Dermis blood vessel endothelial cell (primary cell): ENCODE measurements at regions not wholly inside any gene's neighbourhood (a gene's known extent, or its start where the extent isn't known, plus 50 kb on each side); places are given as distances from the start of the nearest gene placed in this dataset.

Experiments used
- DNase-seq: peaks from one replicate; pipeline ENCODE4 v3.0.0; 2010

DNA sequence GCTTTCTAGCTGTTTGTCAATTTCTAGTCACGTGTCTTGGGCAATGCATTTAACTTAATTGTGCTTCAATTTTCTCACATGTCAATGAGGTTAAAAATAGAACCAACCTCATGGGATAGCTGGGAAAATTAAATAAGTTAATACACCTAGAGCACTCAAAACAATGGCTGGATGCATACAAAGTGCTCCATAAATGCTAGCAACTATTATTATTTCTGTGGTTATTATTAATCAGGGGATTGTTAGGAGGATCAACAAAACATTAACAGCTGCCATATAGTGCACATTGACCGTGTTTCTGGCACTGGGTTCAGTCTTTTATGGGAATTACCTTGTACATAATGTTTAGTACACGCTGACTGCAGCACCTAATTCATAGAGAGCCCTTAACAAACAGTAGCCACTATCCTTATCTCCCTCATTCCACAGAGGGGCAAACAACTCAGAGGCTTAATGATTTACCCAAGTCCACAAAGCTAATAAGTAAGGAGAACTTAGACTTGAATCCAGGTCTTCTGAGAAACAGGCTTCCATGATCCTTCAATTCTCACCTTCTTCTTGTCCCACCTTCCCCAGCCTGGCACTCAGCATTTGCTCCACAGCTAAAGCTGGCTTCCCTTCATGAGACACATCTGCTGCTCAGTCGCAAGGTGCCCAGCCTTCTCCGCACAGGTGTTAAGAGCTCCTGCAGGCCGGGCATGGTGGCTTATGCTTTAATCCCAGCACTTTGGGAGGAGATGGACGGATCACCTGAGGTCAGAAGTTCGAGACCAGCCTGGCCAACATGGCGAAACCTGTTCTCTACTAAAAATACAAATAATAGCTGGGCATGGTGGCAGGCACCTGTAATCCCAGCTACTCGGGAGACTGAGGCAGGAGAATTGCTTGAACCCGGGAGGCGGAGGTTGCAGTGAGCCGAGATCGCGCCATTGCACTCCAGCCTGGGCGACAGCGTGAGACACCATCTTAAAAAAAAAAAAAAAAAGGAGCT, 137.4 kb upstream of the ABCA1 start:
- no peak for DNase-seq

DNA sequence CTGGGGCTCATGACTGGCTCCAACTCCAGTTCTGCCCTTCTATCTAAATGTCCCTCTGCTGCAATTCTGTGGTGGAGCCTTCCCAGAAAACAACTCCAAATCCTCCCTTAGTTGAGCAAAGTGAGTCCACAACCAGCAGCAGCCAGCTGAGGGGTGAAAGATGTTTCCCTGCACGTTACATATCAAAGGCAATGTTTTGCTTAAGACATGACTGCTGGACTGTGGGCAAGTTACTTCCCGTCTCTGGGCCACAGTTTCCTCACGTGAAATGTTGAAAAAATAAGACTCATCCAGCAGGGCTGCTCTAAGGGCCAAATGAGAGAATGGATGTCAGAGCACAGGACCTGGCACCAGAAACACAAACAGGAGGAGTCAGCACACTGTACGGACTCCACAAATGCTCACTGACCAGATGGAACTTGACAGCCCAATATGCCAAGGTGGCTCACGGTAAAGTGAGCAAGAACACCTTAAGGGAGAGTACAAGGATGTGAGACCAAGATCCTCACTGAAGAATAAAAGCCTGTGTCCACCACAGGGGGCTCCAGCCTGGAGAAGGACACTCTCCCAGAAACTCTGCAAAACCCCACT, 138.4 kb upstream of the ABCA1 start:
- DNase-seq = no peak

DNA sequence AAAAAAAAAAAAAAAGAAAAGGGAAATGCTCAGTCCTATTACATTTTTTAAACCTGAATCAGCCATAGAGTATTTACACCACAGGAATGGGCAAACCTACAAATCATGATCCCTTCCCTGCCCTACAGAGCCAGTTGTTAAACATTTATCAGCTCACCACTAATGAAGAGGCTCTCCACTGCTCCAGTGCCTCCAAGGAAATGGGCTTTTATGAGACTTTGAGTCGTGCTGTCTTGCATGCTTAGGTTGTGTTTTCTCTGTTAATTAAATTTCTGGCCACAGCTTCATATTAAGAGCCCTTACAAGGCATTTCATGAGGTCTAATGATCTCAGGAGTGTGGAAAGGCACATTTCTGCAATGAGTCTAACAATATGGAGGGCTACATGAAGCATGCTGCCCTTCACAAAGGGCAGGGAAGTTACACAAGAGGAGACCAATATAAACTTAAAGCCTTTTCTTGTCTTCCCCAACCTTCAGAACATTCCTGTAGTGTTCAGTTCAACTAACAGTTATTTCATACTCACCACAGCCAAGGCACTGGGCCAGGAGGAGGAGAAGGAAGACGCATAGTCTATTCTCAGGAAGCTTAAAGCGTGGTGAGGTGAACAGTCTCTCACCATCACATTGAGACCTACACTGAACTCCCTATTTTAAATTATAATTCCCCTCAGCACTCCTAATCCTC, 140.1 kb upstream of the ABCA1 start:
- no peak for DNase-seq

DNA sequence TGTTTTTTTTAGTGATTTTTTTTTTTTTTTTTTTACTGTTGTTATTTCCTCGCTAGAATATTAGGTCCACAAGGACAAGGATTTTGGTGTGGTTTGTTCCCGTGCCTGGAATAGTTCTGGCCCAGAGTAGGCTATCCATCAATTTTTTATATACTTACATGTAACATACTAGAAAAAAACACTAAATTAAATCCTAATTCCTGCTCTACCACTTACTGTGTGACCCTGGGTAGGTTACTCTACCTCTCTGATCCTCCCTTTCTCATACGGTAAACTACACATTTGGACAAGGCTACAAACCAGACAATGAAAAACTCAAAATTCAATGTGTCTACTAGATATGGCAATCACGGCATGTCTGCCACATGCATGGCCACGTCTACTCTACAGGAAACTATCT, 141.3 kb upstream of the ABCA1 start:
- no peak for DNase-seq

DNA sequence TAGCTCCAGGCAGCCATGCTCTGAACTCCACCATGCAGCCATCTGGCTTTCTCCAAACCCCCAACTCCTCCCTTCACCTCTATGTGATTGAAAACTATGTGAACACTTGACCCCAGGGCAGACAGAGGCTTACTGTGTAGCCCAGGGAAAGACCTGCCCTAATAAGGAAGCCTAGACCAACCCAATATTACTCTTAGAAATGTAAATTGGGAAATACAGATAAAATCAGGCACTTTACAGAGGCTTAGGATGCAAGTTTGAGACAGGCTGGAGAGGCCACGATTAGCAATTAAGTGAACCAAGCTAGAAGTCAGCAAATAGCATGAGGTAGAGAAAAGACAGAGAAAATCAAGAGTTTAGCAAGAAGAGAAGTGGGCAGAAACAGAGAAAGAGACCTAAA, 141.7 kb upstream of the ABCA1 start:
- no peak for DNase-seq

DNA sequence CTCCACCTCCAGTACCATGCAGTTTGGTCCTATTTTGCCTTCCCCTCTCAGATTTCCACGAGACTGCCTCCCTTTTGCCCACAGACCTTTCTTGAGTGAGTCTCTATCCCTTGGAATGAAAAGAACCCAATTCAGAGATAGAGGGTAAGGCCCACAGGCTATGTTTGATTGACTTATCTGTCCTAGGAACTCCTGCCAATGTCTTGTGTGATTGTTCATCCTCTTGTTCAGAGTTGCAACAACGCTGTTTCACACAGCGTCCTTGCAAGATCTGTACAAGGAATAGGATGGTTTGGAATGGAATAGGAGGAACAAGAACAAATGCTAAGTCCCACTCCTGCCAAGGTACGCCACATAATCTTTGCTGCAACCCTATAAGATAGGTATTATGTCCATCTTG, 142.2 kb upstream of the ABCA1 start:
- no peak for DNase-seq

DNA sequence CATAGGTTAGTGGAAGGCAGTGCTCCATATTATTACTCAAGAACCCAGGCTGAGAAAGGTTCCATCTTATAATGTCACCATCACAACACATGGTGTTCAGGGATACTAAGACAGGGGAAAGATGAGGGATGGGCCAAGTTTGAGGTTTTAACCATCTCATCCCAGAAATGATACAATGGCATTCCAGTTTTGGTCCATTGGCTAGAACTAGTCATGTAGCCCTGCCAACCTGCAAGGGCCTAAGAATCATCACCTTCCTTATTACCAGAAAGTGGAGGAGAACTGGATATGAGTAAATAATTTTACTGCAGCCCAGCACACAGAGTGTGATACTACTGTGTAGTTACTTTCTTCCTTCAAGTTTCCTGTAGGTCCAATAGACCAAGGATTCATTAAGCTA, 144.5 kb upstream of the ABCA1 start:
- DNase-seq = no peak

DNA sequence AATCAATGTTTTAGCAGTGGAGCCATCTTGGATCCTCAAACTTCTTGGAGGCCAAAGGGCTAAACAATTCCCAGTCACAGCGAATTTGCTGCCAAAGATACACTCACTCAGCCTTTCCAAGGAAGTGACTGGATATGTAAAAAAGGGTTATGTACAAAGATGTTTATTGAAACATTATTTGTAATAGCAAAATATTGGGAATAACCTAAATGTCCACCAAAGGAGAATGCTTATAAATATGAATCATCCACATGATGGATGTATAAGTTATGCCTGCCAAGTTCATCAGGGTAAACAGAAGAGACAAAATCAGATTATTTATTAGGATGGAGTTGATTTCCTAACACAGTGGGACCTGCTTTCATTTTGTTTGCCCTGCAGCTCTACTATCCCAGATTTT, 145.2 kb upstream of the ABCA1 start:
- no peak for DNase-seq

DNA sequence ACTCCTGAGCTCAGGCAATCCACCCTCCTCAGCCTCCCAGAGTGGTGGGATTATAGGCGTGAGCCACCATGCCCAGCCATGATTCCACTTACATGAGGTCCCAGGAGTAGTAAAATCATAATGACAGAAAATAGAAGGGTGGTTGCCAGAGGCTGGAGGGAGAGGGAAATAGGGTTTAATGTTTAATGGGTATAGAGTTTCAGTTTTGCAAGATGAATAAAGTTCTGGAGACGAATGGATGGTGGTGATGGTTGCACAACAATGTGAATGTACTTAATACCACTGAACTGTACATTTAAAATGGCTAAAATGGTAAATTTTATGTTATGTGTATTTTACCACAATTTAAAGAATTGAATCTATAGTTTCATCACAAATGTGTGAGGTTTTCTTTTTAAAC, 146.5 kb upstream of the ABCA1 start:
- DNase-seq = no peak

DNA sequence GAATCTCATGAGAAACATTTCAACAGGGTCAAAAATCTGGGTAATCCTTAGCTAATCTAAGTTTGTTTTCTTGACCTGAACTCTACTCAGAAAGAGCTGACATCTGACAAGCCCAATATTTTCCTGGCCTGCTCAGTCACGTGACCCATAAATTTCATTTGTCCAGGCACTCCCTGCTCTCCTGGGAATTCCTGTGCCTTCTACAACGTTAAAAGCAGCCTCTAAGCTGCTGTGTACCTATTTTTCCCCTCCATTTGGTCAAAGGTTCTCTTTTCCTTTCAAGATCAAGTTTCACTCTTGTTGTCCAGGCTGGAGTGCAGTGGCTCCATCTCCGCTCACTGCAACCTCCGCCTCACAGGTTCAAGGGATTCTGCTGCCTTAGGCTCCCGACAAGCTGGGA, 148.8 kb upstream of the ABCA1 start:
- no peak for DNase-seq

DNA sequence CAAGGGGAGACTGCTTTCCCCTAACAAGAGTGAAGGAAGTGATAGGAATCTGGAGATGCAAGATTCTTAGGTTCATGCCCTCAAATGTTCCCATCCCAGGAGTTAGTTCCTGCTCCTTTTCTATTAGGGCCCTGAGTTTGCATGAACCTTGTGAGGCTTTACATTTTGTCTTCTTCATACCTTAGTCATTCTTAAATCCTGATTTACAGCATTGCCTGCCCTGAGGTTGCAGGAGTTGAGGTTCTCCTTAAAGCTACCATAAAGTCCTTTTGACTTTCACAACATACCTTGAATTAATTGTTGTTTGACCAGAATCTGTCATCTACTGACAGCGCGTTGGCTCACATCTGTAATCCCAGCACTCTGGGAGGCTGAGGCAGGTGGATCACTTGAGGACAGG, 151.5 kb upstream of the ABCA1 start:
- no peak for DNase-seq

DNA sequence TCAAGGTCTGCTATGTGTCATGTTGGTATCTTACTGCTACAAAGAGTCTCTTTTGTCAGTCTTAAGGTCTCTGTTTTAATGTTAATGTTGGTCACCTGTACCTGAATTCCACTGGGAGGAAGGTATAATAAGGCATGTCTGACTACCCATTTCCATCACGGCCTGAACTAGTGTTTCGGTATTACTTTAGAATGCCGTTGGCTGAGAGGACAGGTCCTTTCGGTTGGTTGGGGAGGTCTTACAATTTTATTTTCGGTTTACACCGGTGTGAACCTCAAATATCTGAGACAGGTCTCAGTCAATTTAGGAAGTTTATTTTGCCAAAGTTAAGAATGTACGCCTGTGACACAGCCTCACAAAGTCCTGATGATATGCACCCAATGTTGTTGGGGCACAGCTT, 154.9 kb upstream of the ABCA1 start:
- DNase-seq = no peak

DNA sequence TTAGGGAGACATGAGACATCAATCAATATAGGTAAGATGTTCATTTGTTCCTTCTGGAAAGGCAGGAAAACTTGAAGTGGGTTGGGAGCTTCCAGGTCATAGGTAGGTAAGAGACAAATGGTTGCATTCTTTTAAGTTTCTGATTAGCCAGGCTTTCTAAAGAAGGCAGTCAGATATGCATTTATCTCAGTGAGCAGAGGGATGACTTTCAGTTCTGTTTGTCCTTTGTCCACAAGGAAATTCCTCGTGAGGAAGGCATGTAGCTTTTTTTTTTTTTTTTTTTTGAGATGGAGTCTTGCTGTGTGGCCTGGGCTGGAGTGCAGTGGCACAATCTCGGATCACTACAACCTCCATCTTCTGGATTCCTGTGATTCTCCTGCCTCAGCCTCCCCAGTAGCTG, 155.3 kb upstream of the ABCA1 start:
- no peak for DNase-seq

DNA sequence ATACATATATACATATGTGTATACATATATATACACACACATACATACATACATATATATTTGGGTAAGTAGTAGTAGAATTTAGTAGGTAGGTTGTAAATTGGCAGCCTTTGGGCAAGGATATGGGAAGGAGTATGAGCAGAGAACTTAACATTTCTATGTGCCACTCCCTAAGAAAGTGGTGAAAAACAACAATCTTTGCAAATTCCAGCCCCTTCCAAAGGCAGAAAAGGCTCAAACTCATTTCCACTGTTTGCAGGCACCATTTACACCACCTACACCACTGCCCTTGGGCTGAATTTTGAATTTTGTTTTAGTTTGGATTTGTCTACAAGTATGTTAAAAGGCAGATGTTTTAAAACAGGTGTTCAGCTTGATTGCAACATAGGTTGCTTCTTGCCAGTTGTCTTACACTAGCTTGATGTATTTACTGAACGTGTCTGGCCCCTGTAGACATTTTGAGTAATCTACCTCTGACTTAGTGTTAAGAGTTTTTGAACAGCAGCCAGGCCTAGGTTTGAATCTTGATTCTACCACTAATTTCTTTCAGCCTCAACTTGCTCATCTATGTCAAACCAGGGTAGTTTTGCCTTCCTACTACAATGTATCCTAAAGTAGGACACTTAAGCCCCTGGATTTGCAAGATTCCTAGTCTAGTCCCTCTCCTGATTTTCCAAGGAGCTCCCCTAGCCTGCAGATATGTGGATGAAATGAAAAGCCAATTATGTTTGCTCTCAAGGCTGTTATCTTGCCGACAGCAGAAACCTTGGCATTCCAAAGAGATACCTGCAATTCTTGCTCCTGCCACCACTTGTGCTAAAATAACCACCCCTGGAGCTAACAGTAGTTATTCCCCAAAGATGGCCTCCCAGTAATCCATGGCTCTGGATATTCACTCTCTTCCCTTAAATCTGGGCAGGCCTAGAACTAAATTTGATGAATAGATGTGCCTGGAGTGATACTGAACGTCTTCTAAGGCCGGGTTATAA, 156.2 kb upstream of the SLC44A1 start:
- no peak for DNase-seq

DNA sequence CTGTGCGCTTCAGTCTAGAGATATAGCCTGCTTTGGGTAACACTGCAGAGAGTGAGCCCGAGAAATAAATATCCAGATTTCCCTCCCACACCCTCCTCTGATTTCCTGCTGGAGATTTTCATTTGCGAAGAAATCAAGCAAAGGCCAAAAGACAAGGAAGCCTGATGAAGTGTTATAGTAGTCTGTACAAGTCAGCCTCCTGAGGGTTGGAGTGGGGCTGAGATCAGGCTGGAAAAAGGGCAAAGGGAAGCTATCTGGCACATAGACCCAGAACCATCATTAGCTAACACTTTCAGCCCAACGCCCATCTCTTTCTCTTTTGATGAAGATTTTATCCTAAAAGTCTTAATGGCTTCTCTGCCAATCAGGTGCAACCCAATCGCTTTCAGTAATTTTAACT, 154.6 kb upstream of the SLC44A1 start:
- DNase-seq = no peak

DNA sequence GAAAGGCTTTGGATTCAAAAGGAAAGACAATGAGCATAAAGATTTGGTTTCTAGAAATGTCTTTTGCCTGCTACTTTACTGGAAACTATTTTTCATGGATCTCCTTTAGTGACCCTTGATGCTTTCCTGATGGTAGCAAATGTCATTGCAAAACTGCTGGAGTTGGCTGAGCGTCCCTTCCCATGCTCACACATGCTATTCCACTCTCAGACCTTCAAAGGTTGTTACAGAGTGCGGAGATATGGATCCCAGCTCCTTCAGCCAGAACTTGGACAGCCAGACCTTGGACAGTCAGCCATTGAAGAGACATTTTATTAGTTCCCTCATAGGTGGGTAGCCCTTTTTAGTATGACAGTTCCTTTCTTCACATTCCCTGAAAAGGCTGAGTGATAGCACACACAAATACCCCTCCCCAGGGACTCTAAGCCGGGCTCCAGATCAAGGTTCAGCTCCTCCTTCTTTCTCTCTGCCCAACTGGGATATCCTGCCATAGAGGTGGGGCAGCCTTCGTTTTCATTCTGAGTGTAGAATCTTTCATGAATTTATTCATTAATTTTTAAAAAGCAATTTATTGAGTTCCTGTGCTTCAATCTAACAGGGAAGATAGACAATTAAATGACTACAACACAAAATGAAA, 153.3 kb upstream of the SLC44A1 start:
- no peak for DNase-seq

DNA sequence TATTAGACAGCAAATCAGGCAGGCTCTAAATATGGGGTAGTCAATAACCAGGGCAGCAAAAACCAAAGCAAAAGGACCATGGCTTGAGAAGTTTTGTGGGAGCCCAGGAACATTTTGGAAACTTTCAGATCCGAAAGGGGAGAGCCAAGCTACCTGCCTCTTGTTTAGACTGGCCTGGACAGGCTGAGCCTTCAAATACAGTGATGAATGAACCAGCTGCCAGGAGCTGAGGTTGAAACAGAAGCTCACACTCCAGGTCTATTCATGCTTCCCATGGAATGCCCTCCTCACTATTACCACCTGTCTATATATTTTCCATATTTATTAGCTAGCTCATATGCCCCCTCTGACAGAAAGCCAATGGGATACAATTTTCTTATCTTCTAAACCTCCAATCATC, 150.8 kb upstream of the SLC44A1 start:
- no peak for DNase-seq

DNA sequence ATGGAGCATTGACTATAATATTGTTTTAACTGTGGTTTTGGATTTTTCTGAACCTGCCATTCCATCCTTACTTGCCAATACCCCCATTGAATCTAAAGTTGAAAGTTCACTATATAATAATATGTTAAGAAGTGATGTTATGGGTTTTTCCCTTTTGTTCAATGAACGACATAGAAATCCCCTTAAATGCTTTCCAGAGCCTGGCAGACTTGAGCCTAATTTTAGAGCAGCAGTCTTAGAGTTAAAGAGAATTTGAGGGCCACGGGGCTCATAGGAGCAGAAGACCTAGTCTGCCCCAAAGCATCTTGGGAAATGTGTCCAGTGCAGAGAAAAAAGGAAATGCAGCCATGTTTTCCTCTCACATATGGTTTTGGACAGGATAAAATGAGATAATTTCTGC, 146.1 kb upstream of the SLC44A1 start:
- no peak for DNase-seq

DNA sequence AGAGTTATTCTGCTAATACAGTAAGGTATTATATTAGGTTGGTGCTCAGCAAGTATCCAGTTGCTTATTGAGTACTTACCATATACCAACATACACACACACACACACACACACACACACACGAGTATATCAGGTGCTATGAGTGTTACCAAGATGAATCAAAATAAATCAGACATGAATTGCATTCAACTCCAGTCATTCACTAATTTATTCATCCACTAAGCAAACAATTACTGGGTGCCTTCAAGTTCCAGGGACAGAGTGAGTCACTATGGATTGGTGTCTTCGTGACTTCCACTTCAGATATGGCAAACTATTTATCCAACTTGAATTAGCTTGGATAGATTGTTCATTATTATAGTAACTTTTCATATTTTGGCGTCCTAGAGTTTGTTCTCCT, 140.7 kb upstream of the SLC44A1 start:
- no peak for DNase-seq

DNA sequence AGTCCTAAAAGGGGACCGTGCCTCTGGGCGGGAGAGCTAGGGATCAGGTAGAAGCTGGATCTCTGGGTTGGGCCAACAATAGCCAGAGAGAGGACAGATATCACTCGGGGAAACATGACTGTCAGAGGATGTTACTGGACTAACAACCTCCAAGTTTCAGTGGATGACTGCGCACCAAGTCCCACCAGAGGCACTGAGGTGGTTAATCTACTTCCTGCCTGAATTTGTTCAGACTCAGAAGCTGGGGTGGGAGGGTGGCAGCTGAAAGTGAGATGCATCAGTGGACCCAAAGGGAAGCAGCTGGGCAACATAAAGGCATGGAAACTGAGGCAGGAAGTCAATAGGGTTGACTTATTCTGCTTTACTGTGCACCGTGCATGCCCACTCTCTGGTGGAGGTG, 130.1 kb upstream of the SLC44A1 start:
- no peak for DNase-seq

DNA sequence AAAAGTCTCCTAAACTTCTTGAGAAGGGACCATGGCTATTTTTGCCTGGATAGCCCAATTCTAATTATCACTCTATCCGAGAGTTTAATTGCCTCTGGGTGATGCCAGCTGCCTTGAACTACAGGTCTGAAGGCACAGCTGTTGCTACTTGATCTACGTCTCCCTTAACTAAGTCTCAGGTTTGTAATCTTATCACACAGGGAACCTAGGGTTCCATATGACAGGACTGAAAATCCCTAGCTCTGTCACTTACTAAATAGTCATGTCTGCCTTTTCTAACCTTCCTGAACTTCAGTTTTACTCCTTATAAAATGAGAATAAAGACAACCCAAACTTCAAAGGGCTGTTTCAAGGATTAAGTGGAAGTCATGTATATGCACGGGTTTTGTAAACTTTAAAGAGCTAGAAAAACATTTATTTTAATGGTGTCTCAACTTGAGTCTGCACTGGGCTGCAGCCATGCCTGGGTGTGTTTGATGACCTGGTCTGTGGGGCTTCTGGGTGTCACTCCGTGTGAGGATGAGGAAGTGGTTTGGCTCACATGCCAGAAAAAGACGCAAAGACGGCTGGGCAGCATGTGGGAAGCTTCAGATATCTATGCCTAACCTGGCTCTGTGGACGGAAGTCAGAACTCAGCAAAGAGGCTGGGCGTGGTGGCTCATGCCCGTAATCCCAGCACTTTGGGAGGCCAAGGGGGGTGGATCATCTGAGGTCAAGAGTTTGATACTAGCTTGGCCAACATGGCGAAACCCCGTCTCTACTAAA, 129.3 kb upstream of the SLC44A1 start:
- no peak for DNase-seq
